ENCODE measurements at regions not wholly inside any gene's neighbourhood (a gene's known extent, or its start where the extent isn't known, plus 50 kb on each side); places are given as distances from the start of the nearest gene placed in this dataset.

DNA sequence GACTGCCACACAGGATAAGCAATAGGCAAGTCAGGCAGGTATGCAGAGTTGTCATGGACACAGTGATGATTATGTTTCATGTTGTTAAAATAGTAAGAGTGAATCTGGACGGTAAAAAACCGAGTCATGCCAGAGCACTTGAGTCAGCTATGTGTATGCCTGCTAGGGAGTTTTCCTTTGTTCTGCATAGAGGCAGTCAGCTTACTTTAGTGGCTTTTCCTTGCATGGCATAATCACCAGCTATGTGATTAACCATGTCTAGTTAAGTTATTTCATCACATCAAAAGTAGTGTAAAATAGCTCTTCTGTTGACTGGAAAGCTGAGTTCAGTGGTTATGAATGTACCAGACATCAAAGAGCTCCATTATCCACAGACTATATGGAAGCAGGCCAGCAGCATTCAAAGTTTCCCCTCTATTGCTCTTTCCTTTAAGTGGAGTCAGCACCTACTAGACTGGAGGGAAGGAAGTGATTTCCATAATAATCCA is 989.8 kb downstream of the TLE1 start:
- no TSS peak for BruUV-seq (replicated peaks)
- ATAC-seq (no peak), DNase-seq (ENCODE audit: low read depth, low spot score) (no peak)
- no peaks in the 10 kb centered on the region for H3K36me3 ChIP-seq (ENCODE audit: control insufficient read depth, insufficient read depth, low read length)
- intact Hi-C loops (cut with micrococcal nuclease; ENCODE audit: unreplicated experiment) (no loop called here), in situ Hi-C loops (cut with HindIII; ENCODE audit: low pct_unique_long_range_greater_than_20kb, low sequenced_read_pairs) (no loop called here)
- POLR2A ChIA-PET, result no interaction called here
- CTCF ChIA-PET, result no interaction called here
- no peaks in the 10 kb centered on the region for H3K4me1 ChIP-seq (ENCODE audit: control insufficient read depth, insufficient read depth, low read length)
- no peaks in the 10 kb centered on the region for H3K9me3 ChIP-seq (ENCODE audit: control insufficient read depth, insufficient read depth, low read depth, low read length)
- no peaks in the 10 kb centered on the region for H3K27me3 ChIP-seq (ENCODE audit: control insufficient read depth, insufficient read depth, low read length)
- TF ChIP-seq SIN3A (IDR thresholded peaks at IDR 0.05; ENCODE audit: borderline replicate concordance, insufficient read depth, low read depth, low read length) (no peak), POLR2AphosphoS5 (IDR thresholded peaks at IDR 0.05; ENCODE audit: low read depth, low read length) (no peak), TCF7L2 (IDR thresholded peaks at IDR 0.05; ENCODE audit: low read depth, low read length) (no peak), REST (IDR thresholded peaks at IDR 0.05; ENCODE audit: insufficient read depth in 1 of 2, low read depth in 2 of 2, low read length in 1 of 2) (no peak)
- TF ChIP-seq, protein P1, sequence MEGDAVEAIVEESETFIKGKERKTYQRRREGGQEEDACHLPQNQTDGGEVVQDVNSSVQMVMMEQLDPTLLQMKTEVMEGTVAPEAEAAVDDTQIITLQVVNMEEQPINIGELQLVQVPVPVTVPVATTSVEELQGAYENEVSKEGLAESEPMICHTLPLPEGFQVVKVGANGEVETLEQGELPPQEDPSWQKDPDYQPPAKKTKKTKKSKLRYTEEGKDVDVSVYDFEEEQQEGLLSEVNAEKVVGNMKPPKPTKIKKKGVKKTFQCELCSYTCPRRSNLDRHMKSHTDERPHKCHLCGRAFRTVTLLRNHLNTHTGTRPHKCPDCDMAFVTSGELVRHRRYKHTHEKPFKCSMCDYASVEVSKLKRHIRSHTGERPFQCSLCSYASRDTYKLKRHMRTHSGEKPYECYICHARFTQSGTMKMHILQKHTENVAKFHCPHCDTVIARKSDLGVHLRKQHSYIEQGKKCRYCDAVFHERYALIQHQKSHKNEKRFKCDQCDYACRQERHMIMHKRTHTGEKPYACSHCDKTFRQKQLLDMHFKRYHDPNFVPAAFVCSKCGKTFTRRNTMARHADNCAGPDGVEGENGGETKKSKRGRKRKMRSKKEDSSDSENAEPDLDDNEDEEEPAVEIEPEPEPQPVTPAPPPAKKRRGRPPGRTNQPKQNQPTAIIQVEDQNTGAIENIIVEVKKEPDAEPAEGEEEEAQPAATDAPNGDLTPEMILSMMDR (IDR thresholded peaks at IDR 0.05), result no peak
- H3K27ac ChIP-seq (ENCODE audit: low read length), result no peak overlapping the region
- no peak overlapping the region for H3K4me3 ChIP-seq (ENCODE audit: low read depth in 2 of 2, low read length in 2 of 2)

DNA sequence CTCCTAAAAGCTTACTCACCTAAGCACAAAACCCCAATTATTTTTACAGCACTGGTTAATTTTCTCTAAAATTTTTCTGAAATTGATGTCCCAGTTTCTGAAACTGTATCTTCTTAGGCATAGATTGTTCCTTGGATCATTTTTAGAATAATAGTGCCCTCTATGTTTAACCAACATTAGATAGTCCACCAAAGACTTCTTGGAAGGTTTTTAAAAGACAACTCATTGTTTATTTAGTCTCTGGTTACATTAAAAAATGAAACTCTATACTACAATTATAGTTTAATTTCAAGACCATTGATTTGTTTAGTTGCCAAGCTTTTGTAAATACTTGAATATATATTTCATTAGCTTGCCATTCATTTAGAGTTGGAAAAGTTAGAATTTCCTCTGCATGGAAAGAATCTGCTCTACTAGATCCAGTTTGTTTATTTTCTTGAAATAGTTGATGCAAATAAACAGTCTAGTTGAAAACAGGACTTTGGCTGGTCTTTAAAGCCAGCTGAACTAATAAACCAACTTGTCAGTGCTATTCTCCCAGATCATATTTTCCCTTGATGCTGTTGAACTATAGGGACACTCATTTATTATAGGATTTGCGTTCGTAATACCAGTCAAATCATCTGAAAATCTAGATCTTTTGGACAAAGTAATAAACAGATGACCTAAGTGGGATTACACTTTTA is 990.5 kb downstream of the TLE1 start:
- Histone ChIP-seq H3K4me3 (ENCODE audit: low read depth in 2 of 2, low read length in 2 of 2) (no peak overlapping the region), H3K27ac (ENCODE audit: low read length) (no peak overlapping the region), H3K4me1 (ENCODE audit: control insufficient read depth, insufficient read depth, low read length) (no peaks in the 10 kb centered on the region), H3K36me3 (ENCODE audit: control insufficient read depth, insufficient read depth, low read length) (no peaks in the 10 kb centered on the region), H3K27me3 (ENCODE audit: control insufficient read depth, insufficient read depth, low read length) (no peaks in the 10 kb centered on the region), H3K9me3 (ENCODE audit: control insufficient read depth, insufficient read depth, low read depth, low read length) (no peaks in the 10 kb centered on the region)
- BruUV-seq (replicated peaks), result no TSS peak
- ATAC-seq (no peak), DNase-seq (ENCODE audit: low read depth, low spot score) (no peak)
- ChIA-PET POLR2A (no interaction called here), CTCF (no interaction called here)
- intact Hi-C loops (cut with micrococcal nuclease; ENCODE audit: unreplicated experiment), result no loop called here
- TF ChIP-seq POLR2AphosphoS5 (IDR thresholded peaks at IDR 0.05; ENCODE audit: low read depth, low read length), result no peak
- in situ Hi-C loops (cut with HindIII; ENCODE audit: low pct_unique_long_range_greater_than_20kb, low sequenced_read_pairs), result no loop called here

- Histone ChIP-seq H3K36me3 (ENCODE audit: control insufficient read depth, insufficient read depth, low read length) (no peaks in the 10 kb centered on the region), H3K27ac (ENCODE audit: low read length) (no peak overlapping the region), H3K27me3 (ENCODE audit: control insufficient read depth, insufficient read depth, low read length) (no peaks in the 10 kb centered on the region), H3K4me1 (ENCODE audit: control insufficient read depth, insufficient read depth, low read length) (no peaks in the 10 kb centered on the region), H3K9me3 (ENCODE audit: control insufficient read depth, insufficient read depth, low read depth, low read length) (no peaks in the 10 kb centered on the region), H3K4me3 (ENCODE audit: low read depth in 2 of 2, low read length in 2 of 2) (no peak overlapping the region)
- no peak for DNase-seq (ENCODE audit: low read depth, low spot score)
- ATAC-seq, result no peak
- no TSS peak for BruUV-seq (replicated peaks)
- intact Hi-C loops (cut with micrococcal nuclease; ENCODE audit: unreplicated experiment), result no loop called here
- TF ChIP-seq, protein P1 (IDR thresholded peaks at IDR 0.05), result no peak
- TF ChIP-seq REST (IDR thresholded peaks at IDR 0.05; ENCODE audit: insufficient read depth in 1 of 2, low read depth in 2 of 2, low read length in 1 of 2) (no peak), POLR2AphosphoS5 (IDR thresholded peaks at IDR 0.05; ENCODE audit: low read depth, low read length) (no peak), TCF7L2 (IDR thresholded peaks at IDR 0.05; ENCODE audit: low read depth, low read length) (no peak), SIN3A (IDR thresholded peaks at IDR 0.05; ENCODE audit: borderline replicate concordance, insufficient read depth, low read depth, low read length) (no peak)
- POLR2A ChIA-PET, result no interaction called here
- in situ Hi-C loops (cut with HindIII; ENCODE audit: low pct_unique_long_range_greater_than_20kb, low sequenced_read_pairs), result no loop called here
- CTCF ChIA-PET, result no interaction called here
Observed at GRCh38 chr9:80692751-80693150, 996.6 kb downstream of the TLE1 start.

All from Panc1 (cell line).